ENCODE measurements at regions not wholly inside any gene's neighbourhood (a gene's known extent, or its start where the extent isn't known, plus 50 kb on each side); places are given as distances from the start of the nearest gene placed in this dataset.

DNA sequence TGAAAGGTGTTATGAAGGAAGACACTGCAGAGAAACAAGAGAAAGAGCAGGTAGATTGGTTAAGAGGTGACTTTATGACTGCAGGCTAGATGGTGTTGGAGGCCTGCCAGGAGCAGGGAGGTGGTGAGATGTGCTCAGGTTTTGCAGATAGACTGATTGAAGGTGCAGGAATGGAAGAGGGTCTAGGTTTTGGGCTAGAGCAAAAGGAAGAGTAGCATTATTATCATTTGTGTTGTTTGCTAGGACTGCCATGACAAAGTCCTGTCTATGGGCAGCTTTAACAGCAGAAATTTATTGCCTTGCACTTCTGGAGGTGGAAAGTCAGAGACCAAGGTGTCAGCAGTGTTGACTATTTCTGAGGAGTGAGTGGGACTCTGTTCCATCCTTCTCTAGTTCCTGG, 172.9 kb upstream of the SOX11 start (continued):
- TF ChIP-seq, protein P1, sequence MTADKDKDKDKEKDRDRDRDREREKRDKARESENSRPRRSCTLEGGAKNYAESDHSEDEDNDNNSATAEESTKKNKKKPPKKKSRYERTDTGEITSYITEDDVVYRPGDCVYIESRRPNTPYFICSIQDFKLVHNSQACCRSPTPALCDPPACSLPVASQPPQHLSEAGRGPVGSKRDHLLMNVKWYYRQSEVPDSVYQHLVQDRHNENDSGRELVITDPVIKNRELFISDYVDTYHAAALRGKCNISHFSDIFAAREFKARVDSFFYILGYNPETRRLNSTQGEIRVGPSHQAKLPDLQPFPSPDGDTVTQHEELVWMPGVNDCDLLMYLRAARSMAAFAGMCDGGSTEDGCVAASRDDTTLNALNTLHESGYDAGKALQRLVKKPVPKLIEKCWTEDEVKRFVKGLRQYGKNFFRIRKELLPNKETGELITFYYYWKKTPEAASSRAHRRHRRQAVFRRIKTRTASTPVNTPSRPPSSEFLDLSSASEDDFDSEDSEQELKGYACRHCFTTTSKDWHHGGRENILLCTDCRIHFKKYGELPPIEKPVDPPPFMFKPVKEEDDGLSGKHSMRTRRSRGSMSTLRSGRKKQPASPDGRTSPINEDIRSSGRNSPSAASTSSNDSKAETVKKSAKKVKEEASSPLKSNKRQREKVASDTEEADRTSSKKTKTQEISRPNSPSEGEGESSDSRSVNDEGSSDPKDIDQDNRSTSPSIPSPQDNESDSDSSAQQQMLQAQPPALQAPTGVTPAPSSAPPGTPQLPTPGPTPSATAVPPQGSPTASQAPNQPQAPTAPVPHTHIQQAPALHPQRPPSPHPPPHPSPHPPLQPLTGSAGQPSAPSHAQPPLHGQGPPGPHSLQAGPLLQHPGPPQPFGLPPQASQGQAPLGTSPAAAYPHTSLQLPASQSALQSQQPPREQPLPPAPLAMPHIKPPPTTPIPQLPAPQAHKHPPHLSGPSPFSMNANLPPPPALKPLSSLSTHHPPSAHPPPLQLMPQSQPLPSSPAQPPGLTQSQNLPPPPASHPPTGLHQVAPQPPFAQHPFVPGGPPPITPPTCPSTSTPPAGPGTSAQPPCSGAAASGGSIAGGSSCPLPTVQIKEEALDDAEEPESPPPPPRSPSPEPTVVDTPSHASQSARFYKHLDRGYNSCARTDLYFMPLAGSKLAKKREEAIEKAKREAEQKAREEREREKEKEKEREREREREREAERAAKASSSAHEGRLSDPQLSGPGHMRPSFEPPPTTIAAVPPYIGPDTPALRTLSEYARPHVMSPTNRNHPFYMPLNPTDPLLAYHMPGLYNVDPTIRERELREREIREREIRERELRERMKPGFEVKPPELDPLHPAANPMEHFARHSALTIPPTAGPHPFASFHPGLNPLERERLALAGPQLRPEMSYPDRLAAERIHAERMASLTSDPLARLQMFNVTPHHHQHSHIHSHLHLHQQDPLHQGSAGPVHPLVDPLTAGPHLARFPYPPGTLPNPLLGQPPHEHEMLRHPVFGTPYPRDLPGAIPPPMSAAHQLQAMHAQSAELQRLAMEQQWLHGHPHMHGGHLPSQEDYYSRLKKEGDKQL (CRISPR knock-in tag; IDR thresholded peaks at IDR 0.05; ENCODE audit: low read depth) = no peak
- TF ChIP-seq CC2D1A (CRISPR knock-in tag; IDR thresholded peaks at IDR 0.05) (no peak), ZNF20 (CRISPR knock-in tag; IDR thresholded peaks at IDR 0.05) (no peak)

DNA sequence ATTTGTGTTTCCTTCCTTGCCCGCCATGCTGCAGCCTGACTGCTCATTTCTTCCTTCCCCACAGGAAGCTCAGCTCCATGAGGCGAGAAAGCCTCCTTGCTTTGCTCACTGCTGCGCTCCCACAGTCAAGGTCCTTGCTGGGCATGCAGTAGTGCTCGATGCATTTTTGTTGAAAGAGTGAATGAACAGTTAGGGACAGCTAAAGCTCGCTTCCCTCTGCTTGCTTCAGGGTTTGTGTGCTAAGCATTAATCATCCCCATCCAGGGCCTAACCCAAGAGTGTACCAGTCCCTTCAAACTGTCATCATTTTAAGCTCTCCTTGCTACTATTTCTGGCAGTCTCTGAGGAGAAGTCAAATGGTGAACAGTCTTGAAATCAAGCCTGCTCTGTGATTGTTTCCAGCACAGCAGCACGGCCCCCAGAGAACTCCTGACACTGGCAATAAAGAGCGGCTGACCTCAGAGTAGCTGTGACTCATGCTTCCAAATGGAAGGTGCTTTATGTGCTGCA, 171.7 kb upstream of the SOX11 start:
- Histone ChIP-seq H3K4me2 (ENCODE audit: low read depth, low read length) (no peak overlapping the region), H3K4me3 (replicated peaks in 1 of 3; ENCODE audit: insufficient read depth in 1 of 3, low read depth in 2 of 3, low read length in 3 of 3) (no peak overlapping the region), H3K27ac (ENCODE audit: extremely low read length, insufficient read depth, low read length) (no peak overlapping the region), H3K36me3 (replicated peaks in 1 of 2; ENCODE audit: control insufficient read depth in 1 of 2, insufficient read depth in 2 of 2, low read length in 2 of 2) (no peaks in the 10 kb centered on the region), H3K9ac (ENCODE audit: insufficient read depth, low read depth, low read length) (no peak overlapping the region), H3K4me1 (ENCODE audit: insufficient read depth, low read length) (no peaks in the 10 kb centered on the region), H3K79me2 (ENCODE audit: insufficient read depth, low read length) (no peaks in the 10 kb centered on the region), H3K27me3 (ENCODE audit: control insufficient read depth in 1 of 2, insufficient read depth in 2 of 2, low read length in 2 of 2) (no peaks in the 10 kb centered on the region), H2AFZ (ENCODE audit: low read length) (no peak overlapping the region), H4K20me1 (ENCODE audit: insufficient read depth, low read length) (no peaks in the 10 kb centered on the region), H3K9me3 (ENCODE audit: low read length) (no peaks in the 10 kb centered on the region)
- no peak for DNase-seq (ENCODE audit: low spot score)
- ATAC-seq = peak; percentile 47; the same call in 1 of the 3 replicates
- FAIRE-seq = no peak
- in situ Hi-C loops (cut with HindIII; ENCODE audit: extremely low pct_ligation_motif_present, low pct_unique_long_range_greater_than_20kb) (no loop called here), intact Hi-C loops (cut with micrococcal nuclease; ENCODE audit: unreplicated experiment) (no loop called here)
- 5% methylated on average over 7 of the region's 7 CpGs for WGBS (ENCODE audit: low lambda C conversion rate)
- ChIA-PET POLR2A (no interaction called here), CTCF (ENCODE audit: low intra/inter-chr PET ratio, low total read pairs) (no interaction called here)
- no TSS peak for BruUV-seq (replicated peaks)
- TF ChIP-seq ZNF570 (CRISPR knock-in tag; IDR thresholded peaks at IDR 0.05; ENCODE audit: borderline replicate concordance) = no peak
- no peak for TF ChIP-seq EP300 (IDR thresholded peaks at IDR 0.05; ENCODE audit: low read depth in 2 of 2, low read length in 2 of 2)
- TF ChIP-seq EP300 (CRISPR knock-in tag; IDR thresholded peaks at IDR 0.05; ENCODE audit: borderline replicate concordance) = no peak
- TF ChIP-seq, protein P2, sequence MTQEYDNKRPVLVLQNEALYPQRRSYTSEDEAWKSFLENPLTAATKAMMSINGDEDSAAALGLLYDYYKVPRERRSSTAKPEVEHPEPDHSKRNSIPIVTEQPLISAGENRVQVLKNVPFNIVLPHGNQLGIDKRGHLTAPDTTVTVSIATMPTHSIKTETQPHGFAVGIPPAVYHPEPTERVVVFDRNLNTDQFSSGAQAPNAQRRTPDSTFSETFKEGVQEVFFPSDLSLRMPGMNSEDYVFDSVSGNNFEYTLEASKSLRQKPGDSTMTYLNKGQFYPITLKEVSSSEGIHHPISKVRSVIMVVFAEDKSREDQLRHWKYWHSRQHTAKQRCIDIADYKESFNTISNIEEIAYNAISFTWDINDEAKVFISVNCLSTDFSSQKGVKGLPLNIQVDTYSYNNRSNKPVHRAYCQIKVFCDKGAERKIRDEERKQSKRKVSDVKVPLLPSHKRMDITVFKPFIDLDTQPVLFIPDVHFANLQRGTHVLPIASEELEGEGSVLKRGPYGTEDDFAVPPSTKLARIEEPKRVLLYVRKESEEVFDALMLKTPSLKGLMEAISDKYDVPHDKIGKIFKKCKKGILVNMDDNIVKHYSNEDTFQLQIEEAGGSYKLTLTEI (CRISPR knock-in tag; conservative IDR thresholded peaks at IDR 0.05) = no peak
- TF ChIP-seq, protein P3, sequence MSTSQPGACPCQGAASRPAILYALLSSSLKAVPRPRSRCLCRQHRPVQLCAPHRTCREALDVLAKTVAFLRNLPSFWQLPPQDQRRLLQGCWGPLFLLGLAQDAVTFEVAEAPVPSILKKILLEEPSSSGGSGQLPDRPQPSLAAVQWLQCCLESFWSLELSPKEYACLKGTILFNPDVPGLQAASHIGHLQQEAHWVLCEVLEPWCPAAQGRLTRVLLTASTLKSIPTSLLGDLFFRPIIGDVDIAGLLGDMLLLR (CRISPR knock-in tag; IDR thresholded peaks at IDR 0.05) = no peak
- TF ChIP-seq KDM5A (IDR thresholded peaks at IDR 0.05; ENCODE audit: borderline replicate concordance, low read length) = no peak
- TF ChIP-seq CEBPB (IDR thresholded peaks at IDR 0.05; ENCODE audit: borderline replicate concordance, low read depth, low read length) = no peak
- no peak for TF ChIP-seq MIER2 (CRISPR knock-in tag; IDR thresholded peaks at IDR 0.05)
- no peak for TF ChIP-seq ZNF101 (CRISPR knock-in tag; IDR thresholded peaks at IDR 0.05; ENCODE audit: borderline replicate concordance, low read depth)
- no peak for TF ChIP-seq NFKBIZ (CRISPR knock-in tag; IDR thresholded peaks at IDR 0.05)
- TF ChIP-seq, protein P4, sequence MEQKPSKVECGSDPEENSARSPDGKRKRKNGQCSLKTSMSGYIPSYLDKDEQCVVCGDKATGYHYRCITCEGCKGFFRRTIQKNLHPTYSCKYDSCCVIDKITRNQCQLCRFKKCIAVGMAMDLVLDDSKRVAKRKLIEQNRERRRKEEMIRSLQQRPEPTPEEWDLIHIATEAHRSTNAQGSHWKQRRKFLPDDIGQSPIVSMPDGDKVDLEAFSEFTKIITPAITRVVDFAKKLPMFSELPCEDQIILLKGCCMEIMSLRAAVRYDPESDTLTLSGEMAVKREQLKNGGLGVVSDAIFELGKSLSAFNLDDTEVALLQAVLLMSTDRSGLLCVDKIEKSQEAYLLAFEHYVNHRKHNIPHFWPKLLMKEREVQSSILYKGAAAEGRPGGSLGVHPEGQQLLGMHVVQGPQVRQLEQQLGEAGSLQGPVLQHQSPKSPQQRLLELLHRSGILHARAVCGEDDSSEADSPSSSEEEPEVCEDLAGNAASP (CRISPR knock-in tag; IDR thresholded peaks at IDR 0.05; ENCODE audit: borderline replicate concordance) = no peak
